ENCODE measurements at regions not wholly inside any gene's neighbourhood (a gene's known extent, or its start where the extent isn't known, plus 50 kb on each side); places are given as distances from the start of the nearest gene placed in this dataset.

- TF ChIP-seq CTCF (IDR thresholded peaks at IDR 0.05; ENCODE audit: borderline replicate concordance, control extremely low read depth, extremely low read depth, insufficient read depth, missing control alignments): no peak
- in situ Hi-C loops (cut with MboI; ENCODE audit: low sequenced_read_pairs, unreplicated experiment): no loop called here
Observed at GRCh38 chr7:35399216-35399615, 145.3 kb upstream of the TBX20 start.

GRCh38 chr7:35398518-35398917, 144.6 kb upstream of the TBX20 start:
- in situ Hi-C loops (cut with MboI; ENCODE audit: low sequenced_read_pairs, unreplicated experiment): no loop called here
- no peak for TF ChIP-seq CTCF (IDR thresholded peaks at IDR 0.05; ENCODE audit: borderline replicate concordance, control extremely low read depth, extremely low read depth, insufficient read depth, missing control alignments)
- DNase-seq (ENCODE audit: low spot score): no peak

More at GRCh38 chr7:35399216-35399615, 145.3 kb upstream of the TBX20 start:
- no peak for DNase-seq (ENCODE audit: low spot score)

GRCh38 chr7:35390146-35390545, 136.2 kb upstream of the TBX20 start:
- TF ChIP-seq CTCF (IDR thresholded peaks at IDR 0.05; ENCODE audit: borderline replicate concordance, control extremely low read depth, extremely low read depth, insufficient read depth, missing control alignments): no peak
- DNase-seq (ENCODE audit: low spot score): no peak
- in situ Hi-C loops (cut with MboI; ENCODE audit: low sequenced_read_pairs, unreplicated experiment): no loop called here

- no peak for DNase-seq (ENCODE audit: low spot score)
- no peak for TF ChIP-seq CTCF (IDR thresholded peaks at IDR 0.05; ENCODE audit: borderline replicate concordance, control extremely low read depth, extremely low read depth, insufficient read depth, missing control alignments)
- in situ Hi-C loops (cut with MboI; ENCODE audit: low sequenced_read_pairs, unreplicated experiment): no loop called here
Observed at GRCh38 chr7:35389636-35390035, 135.7 kb upstream of the TBX20 start.

GRCh38 chr7:35386816-35387706, 133.2 kb upstream of the TBX20 start:
- no peak for TF ChIP-seq CTCF (IDR thresholded peaks at IDR 0.05; ENCODE audit: borderline replicate concordance, control extremely low read depth, extremely low read depth, insufficient read depth, missing control alignments)
- DNase-seq (ENCODE audit: low spot score): no peak
- in situ Hi-C loops (cut with MboI; ENCODE audit: low sequenced_read_pairs, unreplicated experiment): no loop called here

- in situ Hi-C loops (cut with MboI; ENCODE audit: low sequenced_read_pairs, unreplicated experiment): no loop called here
- DNase-seq (ENCODE audit: low spot score): no peak
- no peak for TF ChIP-seq CTCF (IDR thresholded peaks at IDR 0.05; ENCODE audit: borderline replicate concordance, control extremely low read depth, extremely low read depth, insufficient read depth, missing control alignments)
Observed at GRCh38 chr7:35386082-35386815, 132.3 kb upstream of the TBX20 start.

Data from GM13976 (cell line).